ENCODE measurements at regions not wholly inside any gene's neighbourhood (a gene's known extent, or its start where the extent isn't known, plus 50 kb on each side); places are given as distances from the start of the nearest gene placed in this dataset.

GRCh38 chr7:84792231-84792893 is 394.5 kb downstream of the SEMA3D start:
- TF ChIP-seq GATA2 (IDR thresholded peaks at IDR 0.05; ENCODE audit: low read depth, low read length) (no peak), GATA3 (IDR thresholded peaks at IDR 0.05; ENCODE audit: low read depth, low read length) (no peak)

All from SH-SY5Y (cell line).